WTC11 (cell line): ENCODE measurements at regions not wholly inside any gene's neighbourhood (a gene's known extent, or its start where the extent isn't known, plus 50 kb on each side); places are given as distances from the start of the nearest gene placed in this dataset.

ENCODE experiments used
- ATAC-seq: fragments of 200-7000 bp; cut with Tn5 transposase; 2 replicates; pipeline ENCODE4 v1.10.0; 2021; ENCODE audit warnings: mild to moderate bottlenecking, moderate library complexity
- CTCF ChIA-PET: fragments of 300-600 bp; sonication (Branson Sonifier 250); formaldehyde crosslinking; loops from one replicate; lab custom pipeline; 2021; ENCODE audit warnings: antibody characterized with exemption; lab: Charles Lee
- POLR2A ChIA-PET: fragments of 350-600 bp; sonication (Branson Sonifier 250); formaldehyde crosslinking; loops from one replicate; lab custom pipeline; 2021; ENCODE audit warnings: antibody characterized with exemption; lab: Charles Lee
- DNase-seq: peaks from one replicate; pipeline ENCODE4 v3.0.0; 2021; ENCODE audit warnings: low spot score
- H3K27ac Mint-ChIP-seq: 2 replicates; pipeline ENCODE4 v1.8.0; 2021; ENCODE audit warnings: mixed read lengths
- H3K27me3 Mint-ChIP-seq: 2 replicates; pipeline ENCODE4 v1.8.0; 2021; ENCODE audit warnings: low read depth, mild to moderate bottlenecking, moderate library complexity, mixed read lengths
- H3K36me3 Mint-ChIP-seq: 2 replicates; pipeline ENCODE4 v1.8.0; 2021; ENCODE audit warnings: mixed read lengths
- H3K4me1 Mint-ChIP-seq: 2 replicates; pipeline ENCODE4 v1.8.0; 2022; ENCODE audit warnings: mixed read lengths
- H3K4me3 Mint-ChIP-seq: 2 replicates; pipeline ENCODE4 v1.8.0; 2021; ENCODE audit warnings: mild to moderate bottlenecking, moderate library complexity, mixed read lengths
- H3K9me3 Mint-ChIP-seq: 2 replicates; pipeline ENCODE4 v1.8.0; 2021; ENCODE audit warnings: mixed read lengths
- AR ChIP-seq: fragments of 250-450 bp; sonication (Bioruptor Pico); IDR thresholded peaks from 2 replicates; pipeline ENCODE4 v1.9.0; 2021; ENCODE audit warnings: mild to moderate bottlenecking
- ATF1 ChIP-seq: sonication (generic); formaldehyde crosslinking; IDR thresholded peaks from 2 replicates; pipeline ENCODE4 v1.8.1; 2023; ENCODE audit warnings: mild to moderate bottlenecking, moderate library complexity, missing genetic modification reagents
- CREB1 ChIP-seq: sonication (generic); formaldehyde crosslinking; IDR thresholded peaks from 2 replicates; pipeline ENCODE4 v1.8.0; 2023; ENCODE audit warnings: mild to moderate bottlenecking, missing genetic modification reagents
- CREM ChIP-seq: sonication (generic); formaldehyde crosslinking; IDR thresholded peaks from 2 replicates; pipeline ENCODE4 v1.8.1; 2022; ENCODE audit warnings: mild to moderate bottlenecking, missing genetic modification reagents, moderate library complexity
- E2F4 ChIP-seq: sonication (generic); formaldehyde crosslinking; IDR thresholded peaks from 2 replicates; pipeline ENCODE4 v1.8.1; 2022; ENCODE audit warnings: low read depth, mild to moderate bottlenecking, moderate library complexity, missing genetic modification reagents, borderline replicate concordance
- ETV6 ChIP-seq: sonication (generic); formaldehyde crosslinking; IDR thresholded peaks from 2 replicates; pipeline ENCODE4 v1.8.1; 2022; ENCODE audit warnings: mild to moderate bottlenecking, missing genetic modification reagents
- GTF2I ChIP-seq: fragments of 250-450 bp; sonication (Bioruptor Pico); conservative IDR thresholded peaks from 2 replicates; pipeline ENCODE4 v1.4.0; 2021; ENCODE audit warnings: mild to moderate bottlenecking
- MAX ChIP-seq: sonication (generic); formaldehyde crosslinking; IDR thresholded peaks from 2 replicates; pipeline ENCODE4 v1.8.0; 2022; ENCODE audit warnings: mild to moderate bottlenecking, missing genetic modification reagents
- MXD4 ChIP-seq: fragments of 250-450 bp; sonication (Bioruptor Pico); IDR thresholded peaks from 2 replicates; pipeline ENCODE4 v1.8.0; 2021; ENCODE audit warnings: mild to moderate bottlenecking, moderate library complexity, borderline replicate concordance
- NFATC4 ChIP-seq: fragments of 250-450 bp; sonication (Bioruptor Pico); IDR thresholded peaks from 2 replicates; pipeline ENCODE4 v1.9.0; 2021; ENCODE audit warnings: mild to moderate bottlenecking
- NR1H2 ChIP-seq: sonication (generic); formaldehyde crosslinking; IDR thresholded peaks from 2 replicates; pipeline ENCODE4 v1.9.0; 2021; ENCODE audit warnings: mild to moderate bottlenecking, moderate library complexity, missing genetic modification reagents
- PRRX2 ChIP-seq: fragments of 250-450 bp; sonication (Bioruptor Pico); IDR thresholded peaks from 2 replicates; pipeline ENCODE4 v1.8.0; 2021; ENCODE audit warnings: mild to moderate bottlenecking
- RELA ChIP-seq: sonication (generic); formaldehyde crosslinking; IDR thresholded peaks from 2 replicates; pipeline ENCODE4 v1.8.1; 2022; ENCODE audit warnings: missing genetic modification reagents, mild to moderate bottlenecking, borderline replicate concordance
- USF1 ChIP-seq: sonication (generic); formaldehyde crosslinking; IDR thresholded peaks from 2 replicates; pipeline ENCODE4 v1.8.0; 2022; ENCODE audit warnings: mild to moderate bottlenecking, missing genetic modification reagents
- ZNF396 ChIP-seq: fragments of 250-450 bp; sonication (Bioruptor Pico); IDR thresholded peaks from 2 replicates; pipeline ENCODE4 v1.8.0; 2021; ENCODE audit warnings: mild to moderate bottlenecking, moderate library complexity, borderline replicate concordance
- ZNF423 ChIP-seq: fragments of 250-450 bp; sonication (Bioruptor Pico); IDR thresholded peaks from 2 replicates; pipeline ENCODE4 v2.1.2; 2022; ENCODE audit warnings: mild to moderate bottlenecking, moderate library complexity
- TF ChIP-seq, protein P1 (sequence below): fragments of 200-600 bp; IDR thresholded peaks from 2 replicates; pipeline ENCODE4 v1.8.0; 2022; ENCODE audit warnings: antibody characterized with exemption
- TF ChIP-seq, protein P2 (sequence below): sonication (generic); formaldehyde crosslinking; IDR thresholded peaks from 2 replicates; pipeline ENCODE4 v1.8.1; 2023; ENCODE audit warnings: mild to moderate bottlenecking, missing genetic modification reagents, moderate library complexity
- TF ChIP-seq, protein P3 (sequence below): fragments of 250-450 bp; sonication (Bioruptor Pico); IDR thresholded peaks from 2 replicates; pipeline ENCODE4 v2.1.2; 2022; ENCODE audit warnings: mild to moderate bottlenecking, moderate library complexity
- TF ChIP-seq, protein P4 (sequence below): sonication (generic); formaldehyde crosslinking; IDR thresholded peaks from 2 replicates; pipeline ENCODE4 v1.8.1; 2023; ENCODE audit warnings: mild to moderate bottlenecking, missing genetic modification reagents
- TF ChIP-seq, protein P5 (sequence below): sonication (generic); formaldehyde crosslinking; IDR thresholded peaks from 2 replicates; pipeline ENCODE4 v1.8.1; 2023; ENCODE audit warnings: mild to moderate bottlenecking, missing genetic modification reagents, moderate library complexity

DNA sequence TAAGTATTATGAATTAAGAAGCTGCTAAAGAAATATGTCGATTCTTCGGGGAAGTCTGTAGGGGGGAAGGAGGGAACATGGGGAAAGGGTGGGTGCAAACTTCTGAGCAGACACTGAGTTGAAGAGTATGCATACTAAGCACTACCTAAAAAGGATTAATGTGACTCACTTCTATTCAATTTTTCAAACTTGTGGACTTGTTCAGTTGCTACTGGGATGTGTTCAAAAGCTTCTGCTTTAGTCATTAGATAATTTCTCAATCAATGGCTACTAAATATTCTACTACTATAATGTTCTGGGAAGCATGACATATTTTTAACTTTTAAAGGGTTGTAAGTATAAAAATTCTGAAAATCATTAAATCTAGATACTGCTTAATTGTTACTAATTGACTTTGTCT lies 109.7 kb upstream of the FER start:
- no peaks in the 10 kb centered on the region for H3K36me3 Mint-ChIP-seq
- H3K4me3 Mint-ChIP-seq: no peak overlapping the region
- CTCF ChIA-PET: no interaction called here
- TF ChIP-seq USF1 (CRISPR knock-in tag): no peak
- TF ChIP-seq, all 79 proteins: peak for 0
- ATAC-seq: no peak
- Mint-ChIP-seq H3K9me3 (0 out of 2 replicates have a peak, but pooled peaks cover 3% of the 10 kb centered on the region), H3K27me3 (no peaks in the 10 kb centered on the region), H3K4me1 (peaks cover 39% of the 10 kb centered on the region), H3K27ac (no peak overlapping the region)
- DNase-seq: no peak
- POLR2A ChIA-PET: no interaction called here

GRCh38 chr5:108637134-108637533 lies 110.6 kb upstream of the FER start:
- Mint-ChIP-seq H3K4me3 (no peak overlapping the region), H3K9me3 (0 out of 2 replicates have a peak, but pooled peaks cover 4% of the 10 kb centered on the region), H3K27me3 (no peaks in the 10 kb centered on the region), H3K36me3 (no peaks in the 10 kb centered on the region), H3K27ac (peak overlapping the region; percentile 97), H3K4me1 (peaks cover 37% of the 10 kb centered on the region)
- TF ChIP-seq MAX (CRISPR knock-in tag): no peak
- TF ChIP-seq ATF1 (CRISPR knock-in tag): no peak
- TF ChIP-seq CREM (CRISPR knock-in tag): no peak
- TF ChIP-seq, protein P1, sequence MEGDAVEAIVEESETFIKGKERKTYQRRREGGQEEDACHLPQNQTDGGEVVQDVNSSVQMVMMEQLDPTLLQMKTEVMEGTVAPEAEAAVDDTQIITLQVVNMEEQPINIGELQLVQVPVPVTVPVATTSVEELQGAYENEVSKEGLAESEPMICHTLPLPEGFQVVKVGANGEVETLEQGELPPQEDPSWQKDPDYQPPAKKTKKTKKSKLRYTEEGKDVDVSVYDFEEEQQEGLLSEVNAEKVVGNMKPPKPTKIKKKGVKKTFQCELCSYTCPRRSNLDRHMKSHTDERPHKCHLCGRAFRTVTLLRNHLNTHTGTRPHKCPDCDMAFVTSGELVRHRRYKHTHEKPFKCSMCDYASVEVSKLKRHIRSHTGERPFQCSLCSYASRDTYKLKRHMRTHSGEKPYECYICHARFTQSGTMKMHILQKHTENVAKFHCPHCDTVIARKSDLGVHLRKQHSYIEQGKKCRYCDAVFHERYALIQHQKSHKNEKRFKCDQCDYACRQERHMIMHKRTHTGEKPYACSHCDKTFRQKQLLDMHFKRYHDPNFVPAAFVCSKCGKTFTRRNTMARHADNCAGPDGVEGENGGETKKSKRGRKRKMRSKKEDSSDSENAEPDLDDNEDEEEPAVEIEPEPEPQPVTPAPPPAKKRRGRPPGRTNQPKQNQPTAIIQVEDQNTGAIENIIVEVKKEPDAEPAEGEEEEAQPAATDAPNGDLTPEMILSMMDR: no peak
- TF ChIP-seq, protein P2, sequence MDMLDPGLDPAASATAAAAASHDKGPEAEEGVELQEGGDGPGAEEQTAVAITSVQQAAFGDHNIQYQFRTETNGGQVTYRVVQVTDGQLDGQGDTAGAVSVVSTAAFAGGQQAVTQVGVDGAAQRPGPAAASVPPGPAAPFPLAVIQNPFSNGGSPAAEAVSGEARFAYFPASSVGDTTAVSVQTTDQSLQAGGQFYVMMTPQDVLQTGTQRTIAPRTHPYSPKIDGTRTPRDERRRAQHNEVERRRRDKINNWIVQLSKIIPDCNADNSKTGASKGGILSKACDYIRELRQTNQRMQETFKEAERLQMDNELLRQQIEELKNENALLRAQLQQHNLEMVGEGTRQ (CRISPR knock-in tag): no peak
- TF ChIP-seq GTF2I (CRISPR knock-in tag): no peak
- TF ChIP-seq CREB1: no peak
- TF ChIP-seq AR: no peak
- TF ChIP-seq NR1H2 (CRISPR knock-in tag): no peak
- TF ChIP-seq, protein P3, sequence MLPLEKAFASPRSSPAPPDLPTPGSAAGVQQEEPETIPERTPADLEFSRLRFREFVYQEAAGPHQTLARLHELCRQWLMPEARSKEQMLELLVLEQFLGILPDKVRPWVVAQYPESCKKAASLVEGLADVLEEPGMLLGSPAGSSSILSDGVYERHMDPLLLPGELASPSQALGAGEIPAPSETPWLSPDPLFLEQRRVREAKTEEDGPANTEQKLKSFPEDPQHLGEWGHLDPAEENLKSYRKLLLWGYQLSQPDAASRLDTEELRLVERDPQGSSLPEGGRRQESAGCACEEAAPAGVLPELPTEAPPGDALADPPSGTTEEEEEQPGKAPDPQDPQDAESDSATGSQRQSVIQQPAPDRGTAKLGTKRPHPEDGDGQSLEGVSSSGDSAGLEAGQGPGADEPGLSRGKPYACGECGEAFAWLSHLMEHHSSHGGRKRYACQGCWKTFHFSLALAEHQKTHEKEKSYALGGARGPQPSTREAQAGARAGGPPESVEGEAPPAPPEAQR (CRISPR knock-in tag): no peak
- TF ChIP-seq, protein P4, sequence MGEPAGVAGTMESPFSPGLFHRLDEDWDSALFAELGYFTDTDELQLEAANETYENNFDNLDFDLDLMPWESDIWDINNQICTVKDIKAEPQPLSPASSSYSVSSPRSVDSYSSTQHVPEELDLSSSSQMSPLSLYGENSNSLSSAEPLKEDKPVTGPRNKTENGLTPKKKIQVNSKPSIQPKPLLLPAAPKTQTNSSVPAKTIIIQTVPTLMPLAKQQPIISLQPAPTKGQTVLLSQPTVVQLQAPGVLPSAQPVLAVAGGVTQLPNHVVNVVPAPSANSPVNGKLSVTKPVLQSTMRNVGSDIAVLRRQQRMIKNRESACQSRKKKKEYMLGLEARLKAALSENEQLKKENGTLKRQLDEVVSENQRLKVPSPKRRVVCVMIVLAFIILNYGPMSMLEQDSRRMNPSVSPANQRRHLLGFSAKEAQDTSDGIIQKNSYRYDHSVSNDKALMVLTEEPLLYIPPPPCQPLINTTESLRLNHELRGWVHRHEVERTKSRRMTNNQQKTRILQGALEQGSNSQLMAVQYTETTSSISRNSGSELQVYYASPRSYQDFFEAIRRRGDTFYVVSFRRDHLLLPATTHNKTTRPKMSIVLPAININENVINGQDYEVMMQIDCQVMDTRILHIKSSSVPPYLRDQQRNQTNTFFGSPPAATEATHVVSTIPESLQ (CRISPR knock-in tag): no peak
- no peak for TF ChIP-seq ZNF423
- TF ChIP-seq, protein P5, sequence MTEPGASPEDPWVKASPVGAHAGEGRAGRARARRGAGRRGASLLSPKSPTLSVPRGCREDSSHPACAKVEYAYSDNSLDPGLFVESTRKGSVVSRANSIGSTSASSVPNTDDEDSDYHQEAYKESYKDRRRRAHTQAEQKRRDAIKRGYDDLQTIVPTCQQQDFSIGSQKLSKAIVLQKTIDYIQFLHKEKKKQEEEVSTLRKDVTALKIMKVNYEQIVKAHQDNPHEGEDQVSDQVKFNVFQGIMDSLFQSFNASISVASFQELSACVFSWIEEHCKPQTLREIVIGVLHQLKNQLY (CRISPR knock-in tag): no peak
- TF ChIP-seq E2F4 (CRISPR knock-in tag): no peak
- TF ChIP-seq ETV6 (CRISPR knock-in tag): no peak
- TF ChIP-seq MXD4 (CRISPR knock-in tag): no peak
- TF ChIP-seq RELA (CRISPR knock-in tag): no peak
- no peak for TF ChIP-seq ZNF396 (CRISPR knock-in tag)
- no peak for TF ChIP-seq PRRX2 (CRISPR knock-in tag)
- no peak for TF ChIP-seq NFATC4 (CRISPR knock-in tag)
- ATAC-seq: no peak
- DNase-seq: no peak
- POLR2A ChIA-PET: no interaction called here
- CTCF ChIA-PET: no interaction called here
